ENCODE measurements at regions not wholly inside any gene's neighbourhood (a gene's known extent, or its start where the extent isn't known, plus 50 kb on each side); places are given as distances from the start of the nearest gene placed in this dataset.

GRCh38 chr18:78587096-78587495 is 392.5 kb upstream of the SALL3 start:
- no peak for DNase-seq

GRCh38 chr18:78587626-78588600 is 391.7 kb upstream of the SALL3 start:
- DNase-seq = no peak

- DNase-seq = no peak
Measured at GRCh38 chr18:78589916-78590437, 389.6 kb upstream of the SALL3 start.

- no peak for DNase-seq
Measured at GRCh38 chr18:78595453-78595852, 384.2 kb upstream of the SALL3 start.

- no peak for DNase-seq
Measured at GRCh38 chr18:78595924-78596573, 383.6 kb upstream of the SALL3 start.

GRCh38 chr18:78596794-78597345 is 382.7 kb upstream of the SALL3 start:
- DNase-seq = no peak

- DNase-seq = no peak
Measured at GRCh38 chr18:78601349-78601748, 378.3 kb upstream of the SALL3 start.

- DNase-seq = no peak
Measured at GRCh38 chr18:78601923-78602322, 377.7 kb upstream of the SALL3 start.

- DNase-seq = no peak
Measured at GRCh38 chr18:78602430-78602829, 377.2 kb upstream of the SALL3 start.

GRCh38 chr18:78603102-78603983 is 376.3 kb upstream of the SALL3 start:
- no peak for DNase-seq

- no peak for DNase-seq
Measured at GRCh38 chr18:78605255-78605654, 374.4 kb upstream of the SALL3 start.

- no peak for DNase-seq
Measured at GRCh38 chr18:78607221-78607620, 372.4 kb upstream of the SALL3 start.

- DNase-seq = no peak
Measured at GRCh38 chr18:78607784-78608183, 371.8 kb upstream of the SALL3 start.

GRCh38 chr18:78610179-78610578 is 369.4 kb upstream of the SALL3 start:
- no peak for DNase-seq

GRCh38 chr18:78611201-78611800 is 368.3 kb upstream of the SALL3 start:
- no peak for DNase-seq

- DNase-seq = no peak
Measured at GRCh38 chr18:78611869-78612268, 367.7 kb upstream of the SALL3 start.

- no peak for DNase-seq
Measured at GRCh38 chr18:78612318-78612717, 367.3 kb upstream of the SALL3 start.

GRCh38 chr18:78612801-78613200 is 366.8 kb upstream of the SALL3 start:
- DNase-seq = no peak

GRCh38 chr18:78618726-78619125 is 360.9 kb upstream of the SALL3 start:
- DNase-seq = no peak

GRCh38 chr18:78619854-78620253 is 359.8 kb upstream of the SALL3 start:
- no peak for DNase-seq

GRCh38 chr18:78620326-78620725 is 359.3 kb upstream of the SALL3 start:
- DNase-seq = no peak

- DNase-seq = no peak
Measured at GRCh38 chr18:78621141-78621755, 358.4 kb upstream of the SALL3 start.
